HEK293 (cell line): ENCODE measurements at regions not wholly inside any gene's neighbourhood (a gene's known extent, or its start where the extent isn't known, plus 50 kb on each side); places are given as distances from the start of the nearest gene placed in this dataset.

Experiments used
- SCRT2 ChIP-seq: fragments of 450-650 bp; formaldehyde crosslinking; IDR thresholded peaks from 2 replicates; pipeline ENCODE4 v1.5.1; 2016; ENCODE audit warnings: missing biosample characterization, missing genetic modification characterization
- SP2 ChIP-seq: fragments of 450-650 bp; formaldehyde crosslinking; IDR thresholded peaks from 2 replicates; pipeline ENCODE4 v1.5.1; 2016; ENCODE audit warnings: missing biosample characterization, missing genetic modification characterization
- ZBTB21 ChIP-seq: fragments of 450-650 bp; formaldehyde crosslinking; IDR thresholded peaks from 2 replicates; pipeline ENCODE4 v1.5.1; 2017; ENCODE audit warnings: missing biosample characterization, missing genetic modification characterization
- TF ChIP-seq, protein P1 (sequence below): fragments of 450-650 bp; formaldehyde crosslinking; IDR thresholded peaks from 2 replicates; pipeline ENCODE4 v1.5.1; 2016; ENCODE audit warnings: missing biosample characterization, missing genetic modification characterization

DNA sequence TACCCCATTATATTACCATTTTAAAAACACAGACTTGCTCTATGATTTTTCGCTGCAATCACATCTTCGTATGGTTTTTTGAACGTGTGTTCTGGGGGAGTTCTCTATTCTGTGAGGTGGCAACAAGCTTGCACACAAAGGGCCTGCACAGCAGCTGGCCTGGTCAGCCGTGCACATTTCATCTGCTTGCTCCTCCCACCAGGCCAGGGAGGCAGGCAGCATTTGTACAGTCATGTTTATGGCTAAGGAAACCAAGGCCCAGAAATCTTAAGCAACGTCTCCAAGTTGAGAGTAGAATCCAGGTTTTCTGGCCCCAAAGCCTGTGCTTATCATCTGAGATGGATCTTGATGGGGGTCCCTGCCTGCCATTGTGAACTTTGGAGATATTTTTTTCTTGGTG, 106.4 kb upstream of the SMIM21 start:
- TF ChIP-seq, protein P1, sequence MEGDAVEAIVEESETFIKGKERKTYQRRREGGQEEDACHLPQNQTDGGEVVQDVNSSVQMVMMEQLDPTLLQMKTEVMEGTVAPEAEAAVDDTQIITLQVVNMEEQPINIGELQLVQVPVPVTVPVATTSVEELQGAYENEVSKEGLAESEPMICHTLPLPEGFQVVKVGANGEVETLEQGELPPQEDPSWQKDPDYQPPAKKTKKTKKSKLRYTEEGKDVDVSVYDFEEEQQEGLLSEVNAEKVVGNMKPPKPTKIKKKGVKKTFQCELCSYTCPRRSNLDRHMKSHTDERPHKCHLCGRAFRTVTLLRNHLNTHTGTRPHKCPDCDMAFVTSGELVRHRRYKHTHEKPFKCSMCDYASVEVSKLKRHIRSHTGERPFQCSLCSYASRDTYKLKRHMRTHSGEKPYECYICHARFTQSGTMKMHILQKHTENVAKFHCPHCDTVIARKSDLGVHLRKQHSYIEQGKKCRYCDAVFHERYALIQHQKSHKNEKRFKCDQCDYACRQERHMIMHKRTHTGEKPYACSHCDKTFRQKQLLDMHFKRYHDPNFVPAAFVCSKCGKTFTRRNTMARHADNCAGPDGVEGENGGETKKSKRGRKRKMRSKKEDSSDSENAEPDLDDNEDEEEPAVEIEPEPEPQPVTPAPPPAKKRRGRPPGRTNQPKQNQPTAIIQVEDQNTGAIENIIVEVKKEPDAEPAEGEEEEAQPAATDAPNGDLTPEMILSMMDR (tag by site-specific recombination): no peak
- TF ChIP-seq SP2 (tag by site-specific recombination) (no peak), SCRT2 (no peak), ZBTB21 (tag by site-specific recombination) (no peak)
